Lung (tissue), 11 donors: ENCODE measurements at regions not wholly inside any gene's neighbourhood (a gene's known extent, or its start where the extent isn't known, plus 50 kb on each side); places are given as distances from the start of the nearest gene placed in this dataset.

Source experiments
- ATAC-seq: fragments of 200-7000 bp; cut with Tn5 transposase; one replicate; pipeline ENCODE4 v1.9.1; 2020; ENCODE audit warnings: moderate number of reproducible peaks; ENCODE audit not compliant: insufficient read depth, low FRiP score
- DNase-seq, 3 donors: peaks; one replicate each; pipeline ENCODE4 v3.0.0-alpha.2; 2013 to 2017
- H3K27ac ChIP-seq, 2 donors: one replicate each; pipeline ENCODE4 v1.5.1; 2013; ENCODE audit warnings: mild to moderate bottlenecking in 2 of 2, moderate library complexity in 2 of 2, control low read depth in 1 of 2, inconsistent platforms in 1 of 2, low read depth in 1 of 2, low read length in 1 of 2
- H3K27me3 ChIP-seq, 3 donors: one replicate each; pipeline ENCODE4 v1.5.1; 2013; ENCODE audit warnings: low read length in 2 of 3; ENCODE audit not compliant: control insufficient read depth in 3 of 3, insufficient read depth in 3 of 3
- H3K36me3 ChIP-seq, 4 donors: one replicate each; pipeline ENCODE4 v1.5.1; 2013; ENCODE audit warnings: low read length in 4 of 4, mild to moderate bottlenecking in 1 of 4, moderate library complexity in 1 of 4; ENCODE audit not compliant: control insufficient read depth in 4 of 4, insufficient read depth in 4 of 4
- H3K4me1 ChIP-seq, 5 donors: one replicate each; pipeline ENCODE4 v1.5.1; 2013; ENCODE audit warnings: low read length in 5 of 5, mild to moderate bottlenecking in 2 of 5, moderate library complexity in 1 of 5; ENCODE audit not compliant: control insufficient read depth in 5 of 5, insufficient read depth in 5 of 5
- H3K4me3 ChIP-seq: one replicate; pipeline ENCODE4 v1.5.1; 2013; ENCODE audit warnings: mild to moderate bottlenecking, control low read depth, moderate library complexity
- H3K9ac ChIP-seq, 2 donors: one replicate each; pipeline ENCODE4 v1.5.1; 2013; ENCODE audit warnings: low read length in 2 of 2, control low read depth in 1 of 2; ENCODE audit not compliant: insufficient read depth in 1 of 2
- H3K9me3 ChIP-seq, 4 donors: one replicate each; pipeline ENCODE4 v1.5.1; 2013; ENCODE audit warnings: low read length in 3 of 4, mild to moderate bottlenecking in 1 of 4, moderate library complexity in 1 of 4; ENCODE audit not compliant: control insufficient read depth in 4 of 4, insufficient read depth in 3 of 4
- WGBS, 2 donors: extraction: QIAGEN DNeasy Blood & Tissue Kit; methylation state at CpG; one replicate each; pipeline ENCODE4 v1.1.7; 2013; 5-methylcytosine and 5-hydroxymethylcytosine counted together
- TF ChIP-seq, protein P1 (sequence below): IDR thresholded peaks from 2 replicates; pipeline ENCODE4 v1.5.1; 2012; ENCODE audit warnings: mild to moderate bottlenecking; ENCODE audit errors: control extremely low read depth, extremely low read depth
- donor health status: control.
- donor health status: control.
- donor health status: Bipolar disorder and iron deficiency.
- donor health status: healthy.
- donor health status: DM: yes; HTN: yes; CAD: no.

DNA sequence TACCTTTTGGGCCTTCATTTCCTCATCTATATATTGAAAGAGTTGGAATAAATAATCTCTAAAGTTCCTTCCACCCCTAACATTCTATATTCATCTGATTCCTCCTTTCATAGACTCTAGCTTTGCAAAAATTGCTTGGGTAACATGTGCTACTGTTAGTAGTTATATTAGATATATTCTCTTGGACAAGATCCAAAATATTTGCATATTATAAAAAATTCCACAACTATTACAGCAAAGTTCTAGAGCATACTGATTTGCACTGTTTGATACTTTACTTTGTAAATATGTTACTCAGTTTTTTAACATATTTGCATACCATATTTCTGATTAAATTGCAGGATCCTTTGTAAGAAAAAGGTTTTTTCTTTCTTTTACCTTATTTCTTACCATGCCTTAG is 95.9 kb upstream of the UBE2E2 start:
- no peak for ATAC-seq

DNA sequence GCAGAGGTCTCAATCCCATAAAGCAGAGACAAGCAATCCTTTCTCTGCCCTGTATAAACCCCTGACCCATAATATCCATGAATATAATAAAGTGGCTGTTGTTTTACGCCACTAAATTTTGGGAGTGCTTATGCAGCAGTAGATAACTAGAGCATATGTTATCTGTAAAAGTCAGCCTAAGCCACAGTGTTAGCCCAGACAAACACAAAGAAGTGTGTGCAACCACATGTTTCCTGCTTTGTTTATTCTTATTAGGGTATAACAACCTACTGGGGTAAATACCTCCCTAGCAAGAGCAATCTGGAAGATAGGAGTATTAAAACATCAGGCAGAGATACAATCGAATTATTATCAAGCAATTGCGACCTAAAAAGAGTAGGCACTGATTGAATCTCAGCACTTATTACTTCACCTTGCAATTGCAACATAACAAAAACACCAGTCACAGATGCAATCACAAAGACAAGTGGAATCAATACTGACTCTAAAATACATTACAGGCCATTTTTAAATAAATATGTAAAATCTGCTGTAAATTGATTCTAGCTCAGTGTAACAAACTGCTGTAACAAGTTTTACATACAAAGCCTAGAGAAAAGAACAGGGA is 94.6 kb upstream of the UBE2E2 start:
- Histone ChIP-seq H3K27ac (no peak overlapping the region), H3K9ac (no peak overlapping the region), H3K27me3 (no peaks in the 10 kb centered on the region), H3K4me3 (no peak overlapping the region), H3K9me3 (no peaks in the 10 kb centered on the region), H3K36me3 (no peaks in the 10 kb centered on the region), H3K4me1 (peaks cover 0 to 8% (median 3%) of the 10 kb centered on the region in 5 donors)
- ATAC-seq (no peak), DNase-seq (peak in 1 of 3 donors; percentile 37)
- TF ChIP-seq, protein P1, sequence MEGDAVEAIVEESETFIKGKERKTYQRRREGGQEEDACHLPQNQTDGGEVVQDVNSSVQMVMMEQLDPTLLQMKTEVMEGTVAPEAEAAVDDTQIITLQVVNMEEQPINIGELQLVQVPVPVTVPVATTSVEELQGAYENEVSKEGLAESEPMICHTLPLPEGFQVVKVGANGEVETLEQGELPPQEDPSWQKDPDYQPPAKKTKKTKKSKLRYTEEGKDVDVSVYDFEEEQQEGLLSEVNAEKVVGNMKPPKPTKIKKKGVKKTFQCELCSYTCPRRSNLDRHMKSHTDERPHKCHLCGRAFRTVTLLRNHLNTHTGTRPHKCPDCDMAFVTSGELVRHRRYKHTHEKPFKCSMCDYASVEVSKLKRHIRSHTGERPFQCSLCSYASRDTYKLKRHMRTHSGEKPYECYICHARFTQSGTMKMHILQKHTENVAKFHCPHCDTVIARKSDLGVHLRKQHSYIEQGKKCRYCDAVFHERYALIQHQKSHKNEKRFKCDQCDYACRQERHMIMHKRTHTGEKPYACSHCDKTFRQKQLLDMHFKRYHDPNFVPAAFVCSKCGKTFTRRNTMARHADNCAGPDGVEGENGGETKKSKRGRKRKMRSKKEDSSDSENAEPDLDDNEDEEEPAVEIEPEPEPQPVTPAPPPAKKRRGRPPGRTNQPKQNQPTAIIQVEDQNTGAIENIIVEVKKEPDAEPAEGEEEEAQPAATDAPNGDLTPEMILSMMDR = no peak
- WGBS, 2 donors = 89 to 90% methylated on average over 3 of the region's 3 CpGs

More for the DNA sequence above, 95.9 kb upstream of the UBE2E2 start:
- H3K4me1 ChIP-seq = peaks cover 0 to 5% (median 0%) of the 10 kb centered on the region in 5 donors
- no peaks in the 10 kb centered on the region for H3K9me3 ChIP-seq
- H3K9ac ChIP-seq = no peak overlapping the region
- H3K4me3 ChIP-seq = no peak overlapping the region
- no peaks in the 10 kb centered on the region for H3K36me3 ChIP-seq
- no peak for DNase-seq
- H3K27ac ChIP-seq = no peak overlapping the region
- TF ChIP-seq, protein P1 = no peak
- no peaks in the 10 kb centered on the region for H3K27me3 ChIP-seq

DNA sequence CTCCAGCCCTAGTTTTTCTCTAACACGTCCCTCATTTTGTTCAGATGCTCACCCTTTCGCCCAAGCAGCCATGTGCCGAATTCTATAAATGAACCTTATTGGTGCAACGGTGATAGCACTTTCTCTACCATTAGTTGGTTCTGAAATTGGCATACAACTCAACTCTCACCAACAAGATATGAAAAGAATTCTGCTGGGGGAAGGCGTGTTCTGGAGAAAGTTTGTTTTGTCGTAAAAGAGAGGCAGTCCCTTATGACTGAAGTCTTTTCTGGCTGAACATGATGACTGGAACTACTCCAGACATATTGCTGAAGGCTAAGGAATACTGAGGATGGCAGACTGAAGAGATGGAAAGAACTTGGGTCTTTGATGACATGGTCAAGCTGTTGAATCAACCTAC is 91.8 kb upstream of the UBE2E2 start:
- Histone ChIP-seq H3K4me1 (peaks cover 2 to 31% (median 12%) of the 10 kb centered on the region in 5 donors), H3K4me3 (no peak overlapping the region), H3K9me3 (no peaks in the 10 kb centered on the region), H3K9ac (no peak overlapping the region), H3K36me3 (no peaks in the 10 kb centered on the region), H3K27me3 (no peaks in the 10 kb centered on the region), H3K27ac (no peak overlapping the region)
- WGBS, 2 donors = 83 to 94% methylated on average over 6 of the region's 6 CpGs
- TF ChIP-seq, protein P1 = no peak
- ATAC-seq = no peak
- no peak for DNase-seq

DNA sequence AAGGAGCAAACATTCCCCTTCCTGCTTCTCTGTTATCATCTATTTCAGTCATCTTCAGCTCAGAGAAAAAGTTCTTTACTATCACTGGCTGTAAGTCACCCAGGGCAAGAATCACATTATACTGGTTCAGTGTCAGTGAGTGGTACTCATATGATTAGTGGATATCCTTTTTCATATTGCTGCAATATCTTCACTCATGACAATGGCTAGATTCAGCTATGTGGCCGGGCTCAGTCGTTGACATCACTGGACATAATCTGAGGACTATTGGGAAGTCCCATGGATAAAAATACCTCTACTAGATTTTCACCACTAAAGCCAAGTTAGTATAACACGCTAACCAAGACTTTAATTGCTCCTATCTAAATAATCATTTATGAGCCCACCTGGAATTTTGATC is 91.3 kb upstream of the UBE2E2 start:
- H3K27me3 ChIP-seq = no peaks in the 10 kb centered on the region
- H3K27ac ChIP-seq = no peak overlapping the region
- peaks cover 2 to 35% (median 12%) of the 10 kb centered on the region in 5 donors for H3K4me1 ChIP-seq
- DNase-seq (no peak), ATAC-seq (no peak)
- H3K9ac ChIP-seq = no peak overlapping the region
- 93 to 98% methylated on average over 3 of the region's 3 CpGs for WGBS, 2 donors
- TF ChIP-seq, protein P1 = no peak
- H3K9me3 ChIP-seq = no peaks in the 10 kb centered on the region
- no peaks in the 10 kb centered on the region for H3K36me3 ChIP-seq
- H3K4me3 ChIP-seq = no peak overlapping the region
